ENCODE measurements at regions not wholly inside any gene's neighbourhood (a gene's known extent, or its start where the extent isn't known, plus 50 kb on each side); places are given as distances from the start of the nearest gene placed in this dataset.

- H3K4me1 ChIP-seq = no peaks in the 10 kb centered on the region
- no peak overlapping the region for H3K27ac ChIP-seq
- no peak overlapping the region for H3K4me3 ChIP-seq
- intact Hi-C loops (cut with DNase I; ENCODE audit: low total_unique reads) = no loop called here
- no peak for TF ChIP-seq POLR2A (IDR thresholded peaks at IDR 0.05)
- TF ChIP-seq, protein P1, sequence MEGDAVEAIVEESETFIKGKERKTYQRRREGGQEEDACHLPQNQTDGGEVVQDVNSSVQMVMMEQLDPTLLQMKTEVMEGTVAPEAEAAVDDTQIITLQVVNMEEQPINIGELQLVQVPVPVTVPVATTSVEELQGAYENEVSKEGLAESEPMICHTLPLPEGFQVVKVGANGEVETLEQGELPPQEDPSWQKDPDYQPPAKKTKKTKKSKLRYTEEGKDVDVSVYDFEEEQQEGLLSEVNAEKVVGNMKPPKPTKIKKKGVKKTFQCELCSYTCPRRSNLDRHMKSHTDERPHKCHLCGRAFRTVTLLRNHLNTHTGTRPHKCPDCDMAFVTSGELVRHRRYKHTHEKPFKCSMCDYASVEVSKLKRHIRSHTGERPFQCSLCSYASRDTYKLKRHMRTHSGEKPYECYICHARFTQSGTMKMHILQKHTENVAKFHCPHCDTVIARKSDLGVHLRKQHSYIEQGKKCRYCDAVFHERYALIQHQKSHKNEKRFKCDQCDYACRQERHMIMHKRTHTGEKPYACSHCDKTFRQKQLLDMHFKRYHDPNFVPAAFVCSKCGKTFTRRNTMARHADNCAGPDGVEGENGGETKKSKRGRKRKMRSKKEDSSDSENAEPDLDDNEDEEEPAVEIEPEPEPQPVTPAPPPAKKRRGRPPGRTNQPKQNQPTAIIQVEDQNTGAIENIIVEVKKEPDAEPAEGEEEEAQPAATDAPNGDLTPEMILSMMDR (IDR thresholded peaks at IDR 0.05) = no peak
- H3K9me3 ChIP-seq = no peaks in the 10 kb centered on the region
- no peaks in the 10 kb centered on the region for H3K27me3 ChIP-seq
- no peak for DNase-seq
- no peaks in the 10 kb centered on the region for H3K36me3 ChIP-seq
Measured at GRCh38 chr16:66223176-66223780, 143.2 kb upstream of the CDH5 start.

GRCh38 chr16:66222756-66223155, 143.7 kb upstream of the CDH5 start:
- intact Hi-C loops (cut with DNase I; ENCODE audit: low total_unique reads) = no loop called here
- no peak for DNase-seq
- TF ChIP-seq, protein P1 (IDR thresholded peaks at IDR 0.05) = no peak

GRCh38 chr16:66220702-66221101, 145.8 kb upstream of the CDH5 start:
- DNase-seq = no peak
- intact Hi-C loops (cut with DNase I; ENCODE audit: low total_unique reads) = no loop called here

More at GRCh38 chr16:66222756-66223155, 143.7 kb upstream of the CDH5 start:
- no peaks in the 10 kb centered on the region for H3K9me3 ChIP-seq
- no peaks in the 10 kb centered on the region for H3K27me3 ChIP-seq
- H3K4me3 ChIP-seq = no peak overlapping the region
- no peak overlapping the region for H3K27ac ChIP-seq
- H3K36me3 ChIP-seq = no peaks in the 10 kb centered on the region
- H3K4me1 ChIP-seq = no peaks in the 10 kb centered on the region

DNA sequence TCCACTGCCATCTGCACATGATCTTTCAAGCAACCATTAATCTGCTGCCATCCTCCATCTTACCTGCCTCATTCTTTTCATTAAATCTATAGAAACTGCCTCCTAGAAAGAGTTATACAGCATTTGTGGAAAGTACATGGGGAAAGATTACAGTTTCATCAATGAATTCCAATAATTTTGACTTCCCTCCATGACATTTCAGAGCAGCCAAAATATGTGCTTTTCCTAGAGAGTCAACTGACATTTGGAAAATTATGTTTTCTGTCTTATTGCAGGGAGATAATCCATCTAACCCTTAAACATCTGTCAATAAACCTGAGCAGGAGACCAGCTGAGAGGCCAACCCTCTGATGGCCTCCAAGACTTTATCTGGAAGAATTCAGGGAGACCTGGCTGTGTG, 147.0 kb upstream of the CDH5 start:
- intact Hi-C loops (cut with DNase I; ENCODE audit: low total_unique reads) = no loop called here
- H3K4me1 ChIP-seq = no peaks in the 10 kb centered on the region
- TF ChIP-seq, protein P1 (IDR thresholded peaks at IDR 0.05) = no peak
- no peak for TF ChIP-seq POLR2A (IDR thresholded peaks at IDR 0.05)
- H3K36me3 ChIP-seq = no peaks in the 10 kb centered on the region
- DNase-seq = no peak
- no peak overlapping the region for H3K27ac ChIP-seq
- no peaks in the 10 kb centered on the region for H3K27me3 ChIP-seq
- no peak overlapping the region for H3K4me3 ChIP-seq
- H3K9me3 ChIP-seq = no peaks in the 10 kb centered on the region

More at GRCh38 chr16:66220702-66221101, 145.8 kb upstream of the CDH5 start:
- Histone ChIP-seq H3K27ac (no peak overlapping the region), H3K9me3 (no peaks in the 10 kb centered on the region), H3K4me3 (no peak overlapping the region), H3K27me3 (no peaks in the 10 kb centered on the region), H3K36me3 (no peaks in the 10 kb centered on the region), H3K4me1 (no peaks in the 10 kb centered on the region)
- no peak for TF ChIP-seq POLR2A (IDR thresholded peaks at IDR 0.05)
- TF ChIP-seq, protein P1 (IDR thresholded peaks at IDR 0.05) = no peak

DNA sequence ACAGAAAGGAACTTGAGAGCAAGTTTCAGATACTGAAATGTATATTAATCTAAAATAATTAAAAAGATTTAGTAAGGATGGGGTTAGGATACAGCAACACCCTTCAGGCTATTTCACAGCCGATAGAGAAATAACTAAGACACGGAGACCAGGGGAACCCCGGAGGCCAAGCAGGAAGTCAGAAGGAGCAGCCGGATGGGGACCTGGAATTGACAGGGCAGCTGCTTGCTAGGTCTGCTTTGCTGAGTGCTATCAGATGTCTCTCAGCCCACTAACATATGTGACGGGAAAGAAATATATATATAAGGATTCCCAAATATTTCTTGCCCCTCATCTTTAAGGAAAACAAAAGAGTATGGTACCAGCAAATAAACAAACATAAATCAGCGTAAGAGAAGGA, 154.1 kb upstream of the CDH5 start:
- DNase-seq = no peak
- H3K27ac ChIP-seq = no peak overlapping the region
- H3K4me3 ChIP-seq = no peak overlapping the region
- no peak for TF ChIP-seq POLR2A (IDR thresholded peaks at IDR 0.05)
- TF ChIP-seq, protein P1 (IDR thresholded peaks at IDR 0.05) = no peak
- H3K4me1 ChIP-seq = no peaks in the 10 kb centered on the region
- no peaks in the 10 kb centered on the region for H3K36me3 ChIP-seq
- intact Hi-C loops (cut with DNase I; ENCODE audit: low total_unique reads) = no loop called here
- H3K9me3 ChIP-seq = no peaks in the 10 kb centered on the region
- no peaks in the 10 kb centered on the region for H3K27me3 ChIP-seq

Data from uterus (tissue), 3 donors.